PC-3 (cell line): ENCODE measurements at regions not wholly inside any gene's neighbourhood (a gene's known extent, or its start where the extent isn't known, plus 50 kb on each side); places are given as distances from the start of the nearest gene placed in this dataset.
A peak's percentile ranks its signal among the peaks of the same experiment; 100 is the strongest.

Experiments
- ATAC-seq: fragments of 200-7000 bp; cut with Tn5 transposase; 2 replicates; pipeline ENCODE4 v1.9.1; 2020; ENCODE audit warnings: mild to moderate bottlenecking, moderate library complexity
- BruUV-seq: library from RNA; stranded (reverse); fragments of 400-500 nt; replicated peaks from 2 replicates; lab custom pipeline; 2021; lab: Mats Ljungman, UMichigan
- CTCF ChIA-PET: fragments of 300-600 bp; sonication (Branson Sonifier 250); formaldehyde crosslinking; loops from one replicate; lab custom pipeline; 2022; ENCODE audit warnings: antibody characterized with exemption; lab: Charles Lee
- POLR2A ChIA-PET: fragments of 300-600 bp; sonication (Branson Sonifier 250); formaldehyde crosslinking; loops from one replicate; lab custom pipeline; 2022; ENCODE audit warnings: antibody characterized with exemption; ENCODE audit not compliant: unreplicated experiment; lab: Charles Lee
- DNase-seq: peaks from one replicate; pipeline ENCODE4 v3.0.0-alpha.2; 2015
- H2AFZ ChIP-seq: fragments of 300-600 bp; sonication (generic); 2 replicates; pipeline ENCODE4 v1.6.0; 2016; ENCODE audit warnings: antibody characterized with exemption, low read length
- H3F3A ChIP-seq: fragments of 300-600 bp; sonication (generic); one replicate; pipeline ENCODE4 v1.6.0; 2017; ENCODE audit warnings: antibody characterized with exemption, low read length, control low read depth, mild to moderate bottlenecking; ENCODE audit not compliant: unreplicated experiment
- H3K27ac ChIP-seq: fragments of 300-600 bp; sonication (generic); 2 replicates; pipeline ENCODE4 v1.5.1; 2016; ENCODE audit warnings: mild to moderate bottlenecking, low read length
- H3K27me3 ChIP-seq: fragments of 300-600 bp; sonication (generic); 2 replicates; pipeline ENCODE4 v1.6.1; 2016; ENCODE audit warnings: low read length, mixed read lengths
- H3K36me3 ChIP-seq: fragments of 300-600 bp; sonication (generic); 2 replicates; pipeline ENCODE4 v1.6.1; 2016; ENCODE audit warnings: low read depth, mixed run types, low read length, mixed read lengths
- H3K4me1 ChIP-seq: fragments of 300-600 bp; sonication (generic); 2 replicates; pipeline ENCODE4 v1.5.1; 2016; ENCODE audit warnings: low read length; ENCODE audit not compliant: insufficient read depth
- H3K4me2 ChIP-seq: fragments of 300-600 bp; sonication (generic); 2 replicates; pipeline ENCODE4 v1.6.0; 2016; ENCODE audit warnings: low read length
- H3K4me3 ChIP-seq: fragments of 300-600 bp; sonication (generic); 2 replicates; pipeline ENCODE4 v1.5.1; 2016; ENCODE audit warnings: mild to moderate bottlenecking, low read length, mixed read lengths
- H3K79me2 ChIP-seq: fragments of 300-600 bp; sonication (generic); 2 replicates; pipeline ENCODE4 v1.6.1; 2017; ENCODE audit warnings: low read length, mixed read lengths
- H3K9ac ChIP-seq: fragments of 300-600 bp; sonication (generic); 2 replicates; pipeline ENCODE4 v1.6.0; 2016; ENCODE audit warnings: mild to moderate bottlenecking, low read length
- H3K9me2 ChIP-seq: fragments of 300-600 bp; sonication (generic); replicated peaks from 2 replicates; pipeline ENCODE4 v1.6.1; 2016; ENCODE audit warnings: mixed run types, low read length, mixed read lengths
- H3K9me3 ChIP-seq: fragments of 300-600 bp; sonication (generic); 2 replicates; pipeline ENCODE4 v1.6.1; 2016; ENCODE audit warnings: low read length, mixed read lengths
- H4K20me1 ChIP-seq: fragments of 300-600 bp; sonication (generic); 2 replicates; pipeline ENCODE4 v1.6.1; 2016; ENCODE audit warnings: low read length, mixed read lengths
- EZH2 ChIP-seq: fragments of 300-600 bp; sonication (generic); IDR thresholded peaks from one replicate; pipeline ENCODE4 v1.6.1; 2017; ENCODE audit warnings: antibody characterized with exemption, mild to moderate bottlenecking, low read length; ENCODE audit not compliant: unreplicated experiment
- EZH2phosphoT487 ChIP-seq: fragments of 300-600 bp; sonication (generic); IDR thresholded peaks from 2 replicates; pipeline ENCODE4 v1.6.1; 2018; ENCODE audit warnings: mild to moderate bottlenecking, antibody characterized with exemption, low read length, borderline replicate concordance
- intact Hi-C: fragments of 100-400 bp; cut with micrococcal nuclease; formaldehyde crosslinking; loops from 2 replicates; pipeline ENCODE4 v1.9.0; 2023
- TF ChIP-seq, protein P1 (sequence below): fragments of 300-600 bp; sonication (generic); conservative IDR thresholded peaks from 2 replicates; pipeline ENCODE4 v1.5.1; 2017; ENCODE audit warnings: antibody characterized with exemption, low read depth, mild to moderate bottlenecking, low read length

DNA sequence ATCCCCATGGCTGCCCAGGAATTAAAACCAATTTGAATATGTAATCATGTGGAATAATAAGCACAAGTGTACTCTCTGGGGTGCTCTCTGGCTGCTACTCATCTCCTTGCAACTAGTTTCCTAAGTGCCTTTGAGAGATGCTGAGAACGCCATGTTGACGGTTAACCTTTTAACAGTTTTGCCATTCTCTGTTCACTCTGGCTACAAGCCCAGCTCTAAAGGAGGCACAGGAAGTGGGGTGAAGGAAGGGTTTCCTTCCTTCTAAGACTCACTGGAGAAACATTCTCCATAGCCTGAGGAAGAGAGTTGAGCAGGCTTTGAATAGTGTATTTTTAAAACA, 122.0 kb upstream of the ZC3H12C start:
- ATAC-seq = peak; percentile 73
- 0 out of 2 replicates have a peak overlapping the region, but pooled peaks have one; percentile 21 for H2AFZ ChIP-seq
- intact Hi-C loops = no loop called here
- H3K4me2 ChIP-seq = peak overlapping the region; percentile 35
- BruUV-seq = no TSS peak
- CTCF ChIA-PET = no interaction called here
- H3K9me2 ChIP-seq = no peaks in the 10 kb centered on the region
- peak; percentile 68 for DNase-seq
- no peak overlapping the region for H3K27ac ChIP-seq
- no peaks in the 10 kb centered on the region for H3K9me3 ChIP-seq
- H3K9ac ChIP-seq = no peak overlapping the region
- no peak overlapping the region for H3K4me3 ChIP-seq
- H3K36me3 ChIP-seq = no peaks in the 10 kb centered on the region
- H3K79me2 ChIP-seq = no peaks in the 10 kb centered on the region
- TF ChIP-seq EZH2phosphoT487 (no peak), EZH2 (no peak)
- TF ChIP-seq, protein P1, sequence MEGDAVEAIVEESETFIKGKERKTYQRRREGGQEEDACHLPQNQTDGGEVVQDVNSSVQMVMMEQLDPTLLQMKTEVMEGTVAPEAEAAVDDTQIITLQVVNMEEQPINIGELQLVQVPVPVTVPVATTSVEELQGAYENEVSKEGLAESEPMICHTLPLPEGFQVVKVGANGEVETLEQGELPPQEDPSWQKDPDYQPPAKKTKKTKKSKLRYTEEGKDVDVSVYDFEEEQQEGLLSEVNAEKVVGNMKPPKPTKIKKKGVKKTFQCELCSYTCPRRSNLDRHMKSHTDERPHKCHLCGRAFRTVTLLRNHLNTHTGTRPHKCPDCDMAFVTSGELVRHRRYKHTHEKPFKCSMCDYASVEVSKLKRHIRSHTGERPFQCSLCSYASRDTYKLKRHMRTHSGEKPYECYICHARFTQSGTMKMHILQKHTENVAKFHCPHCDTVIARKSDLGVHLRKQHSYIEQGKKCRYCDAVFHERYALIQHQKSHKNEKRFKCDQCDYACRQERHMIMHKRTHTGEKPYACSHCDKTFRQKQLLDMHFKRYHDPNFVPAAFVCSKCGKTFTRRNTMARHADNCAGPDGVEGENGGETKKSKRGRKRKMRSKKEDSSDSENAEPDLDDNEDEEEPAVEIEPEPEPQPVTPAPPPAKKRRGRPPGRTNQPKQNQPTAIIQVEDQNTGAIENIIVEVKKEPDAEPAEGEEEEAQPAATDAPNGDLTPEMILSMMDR = no peak
- H3F3A ChIP-seq = no peaks in the 10 kb centered on the region
- peaks cover 12% of the 10 kb centered on the region for H3K4me1 ChIP-seq
- no peaks in the 10 kb centered on the region for H3K27me3 ChIP-seq
- POLR2A ChIA-PET = interaction anchor here (0.7 kb wide), 1 partner anchor 188 kb away, joined by 5 read pairs; no protein-coding TSS in a partner anchor
- H4K20me1 ChIP-seq = no peaks in the 10 kb centered on the region

DNA sequence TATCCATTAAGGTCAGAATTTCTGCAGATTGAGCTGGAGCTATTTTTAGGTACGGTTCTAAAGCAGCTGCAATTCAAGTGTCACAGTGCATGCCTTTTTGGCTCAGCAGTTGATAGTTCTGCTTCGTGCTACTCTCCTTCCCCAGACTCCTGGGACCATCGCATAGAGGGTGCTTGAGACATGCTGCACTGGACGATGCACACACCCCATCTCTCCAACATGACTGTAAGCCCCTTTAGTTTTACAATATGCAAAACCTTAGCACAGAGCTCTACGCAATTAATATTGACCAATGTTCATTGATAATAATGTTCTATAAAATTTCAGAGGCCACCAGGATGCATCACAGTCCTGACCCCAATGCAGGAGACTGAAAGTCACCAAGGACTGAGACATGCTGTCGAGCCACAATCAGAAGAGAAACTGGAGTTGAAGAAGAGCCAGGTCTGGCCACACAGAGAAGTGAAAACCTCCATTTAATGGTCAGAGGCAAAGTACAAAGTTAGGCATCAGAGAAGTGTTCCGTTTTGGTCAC, 120.9 kb upstream of the ZC3H12C start:
- no peaks in the 10 kb centered on the region for H3F3A ChIP-seq
- CTCF ChIA-PET = no interaction called here
- peaks cover 12% of the 10 kb centered on the region for H3K4me1 ChIP-seq
- H3K9me3 ChIP-seq = no peaks in the 10 kb centered on the region
- DNase-seq = no peak
- no peaks in the 10 kb centered on the region for H4K20me1 ChIP-seq
- no peak overlapping the region for H3K27ac ChIP-seq
- BruUV-seq = no TSS peak
- no peaks in the 10 kb centered on the region for H3K9me2 ChIP-seq
- intact Hi-C loops = no loop called here
- H3K27me3 ChIP-seq = no peaks in the 10 kb centered on the region
- no peaks in the 10 kb centered on the region for H3K79me2 ChIP-seq
- H3K4me3 ChIP-seq = no peak overlapping the region
- no peak for ATAC-seq
- H2AFZ ChIP-seq = no peak overlapping the region
- H3K36me3 ChIP-seq = no peaks in the 10 kb centered on the region
- H3K4me2 ChIP-seq = no peak overlapping the region
- TF ChIP-seq EZH2phosphoT487 = no peak
- TF ChIP-seq, protein P1 = no peak
- TF ChIP-seq EZH2 = no peak
- H3K9ac ChIP-seq = no peak overlapping the region
- POLR2A ChIA-PET = no interaction called here

DNA sequence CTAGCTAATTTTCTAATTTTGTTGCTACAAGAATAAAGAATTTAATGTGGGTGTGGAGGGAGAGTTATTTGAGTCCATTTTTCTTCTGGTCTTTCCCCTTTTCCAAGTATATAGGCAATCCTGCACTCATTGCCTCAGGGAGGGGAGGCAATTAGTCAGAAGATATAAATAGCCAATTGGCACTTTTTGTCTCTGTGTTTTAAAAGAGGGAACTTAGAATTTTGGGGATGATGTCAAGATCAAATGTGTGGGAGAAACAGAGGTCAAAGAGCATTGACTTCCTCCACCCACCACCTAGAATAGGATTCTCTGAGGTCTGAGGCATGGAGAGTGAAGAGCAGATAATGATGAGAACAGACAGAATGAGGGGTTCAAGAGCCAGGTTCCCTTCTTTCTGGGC, 120.3 kb upstream of the ZC3H12C start:
- no peaks in the 10 kb centered on the region for H3F3A ChIP-seq
- no TSS peak for BruUV-seq
- no peaks in the 10 kb centered on the region for H3K36me3 ChIP-seq
- no peak for DNase-seq
- TF ChIP-seq EZH2phosphoT487 (no peak), EZH2 (no peak)
- TF ChIP-seq, protein P1 = no peak
- no peaks in the 10 kb centered on the region for H3K27me3 ChIP-seq
- H3K9me3 ChIP-seq = no peaks in the 10 kb centered on the region
- intact Hi-C loops = no loop called here
- no peak overlapping the region for H3K4me3 ChIP-seq
- H3K9ac ChIP-seq = no peak overlapping the region
- ATAC-seq = no peak
- CTCF ChIA-PET = no interaction called here
- no peaks in the 10 kb centered on the region for H3K79me2 ChIP-seq
- H3K9me2 ChIP-seq = no peaks in the 10 kb centered on the region
- no peak overlapping the region for H2AFZ ChIP-seq
- H3K4me1 ChIP-seq = peaks cover 12% of the 10 kb centered on the region
- no peak overlapping the region for H3K4me2 ChIP-seq
- no peaks in the 10 kb centered on the region for H4K20me1 ChIP-seq
- H3K27ac ChIP-seq = no peak overlapping the region
- POLR2A ChIA-PET = no interaction called here
